GM18499 (cell line): ENCODE measurements at regions not wholly inside any gene's neighbourhood (a gene's known extent, or its start where the extent isn't known, plus 50 kb on each side); places are given as distances from the start of the nearest gene placed in this dataset.

Source experiments
- ATAC-seq: cut with Tn5 transposase; IDR thresholded peaks from one replicate; pipeline ENCODE4 v1.9.1; 2021; ENCODE audit warnings: moderate number of reproducible peaks; ENCODE audit not compliant: insufficient read depth, unreplicated experiment

DNA sequence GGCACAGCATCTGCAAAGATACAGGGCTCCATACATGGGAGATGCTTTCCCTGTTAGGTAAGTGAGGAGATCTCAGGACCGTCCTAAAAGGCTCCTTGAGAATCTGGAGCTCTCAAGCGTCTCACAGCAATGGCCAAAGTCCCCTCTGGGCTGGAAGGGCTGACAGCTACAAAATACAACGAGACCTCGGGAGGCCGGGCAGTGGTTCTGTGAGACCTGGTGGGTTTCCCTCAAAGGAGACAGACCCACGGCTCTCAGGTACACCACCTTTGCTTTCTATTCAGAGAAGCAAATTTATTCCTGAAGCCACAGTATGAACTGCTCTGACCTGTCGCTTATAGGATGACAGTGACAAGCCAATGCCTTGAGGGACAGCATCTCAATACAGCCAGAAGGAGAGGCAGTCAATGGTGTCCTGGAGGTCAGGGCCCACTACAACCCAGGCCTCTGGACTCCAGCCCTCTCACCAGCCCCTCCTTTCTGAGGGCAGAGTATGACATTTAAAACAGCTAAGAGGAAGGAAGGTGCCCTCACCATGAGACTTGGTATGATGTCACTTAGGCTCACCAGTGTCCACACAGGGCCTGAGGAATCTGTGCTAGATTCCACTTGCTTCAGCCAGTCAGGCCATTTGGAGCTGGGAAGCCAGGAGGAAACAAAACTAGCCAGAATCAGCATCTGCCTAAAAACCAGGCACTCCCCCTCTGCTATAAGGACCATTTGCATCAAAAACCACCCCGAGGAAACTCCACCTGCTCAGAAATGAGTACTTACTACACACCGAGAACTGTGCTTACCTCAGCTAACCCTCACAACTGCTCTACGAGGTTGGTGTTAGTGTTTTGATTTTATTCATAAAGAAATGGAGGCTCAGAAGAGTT is 86.5 kb upstream of the FSTL4 start:
- ATAC-seq: peak; percentile 76

- no peak for ATAC-seq
These were observed 85.9 kb upstream of the FSTL4 start for GRCh38 chr5:133698259-133698554.

GRCh38 chr5:133697536-133698258 is 85.4 kb upstream of the FSTL4 start:
- no peak for ATAC-seq

GRCh38 chr5:133696782-133697507 is 84.6 kb upstream of the FSTL4 start:
- ATAC-seq: no peak

DNA sequence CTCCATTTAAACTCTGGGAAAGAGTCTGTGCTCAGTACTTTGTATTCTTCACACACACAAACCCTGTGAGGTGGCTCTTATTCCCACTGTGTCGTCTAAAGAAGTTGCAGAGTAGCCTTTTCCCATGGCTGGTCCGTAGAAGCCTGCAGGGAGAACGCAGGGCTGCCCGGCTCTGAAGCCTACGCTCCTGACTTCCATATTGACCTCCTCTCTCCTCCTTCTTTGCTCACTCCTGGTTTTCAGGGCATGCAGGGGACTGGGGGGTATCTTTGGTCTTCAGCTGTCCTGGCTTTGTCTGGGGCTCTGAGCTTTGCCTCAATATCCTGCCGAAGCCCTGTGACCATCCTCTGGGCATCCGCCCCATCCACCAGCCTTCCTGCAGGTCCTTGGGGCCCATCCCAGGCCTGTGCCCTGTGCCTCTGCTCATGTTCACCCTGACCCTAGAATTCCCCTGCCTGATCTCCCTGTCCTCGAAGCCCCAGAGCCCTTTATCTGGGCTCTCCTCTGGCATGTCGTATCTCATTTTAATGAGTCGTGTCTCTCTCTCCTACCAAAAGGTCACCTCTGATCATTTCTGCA is 83.8 kb upstream of the FSTL4 start:
- no peak for ATAC-seq

DNA sequence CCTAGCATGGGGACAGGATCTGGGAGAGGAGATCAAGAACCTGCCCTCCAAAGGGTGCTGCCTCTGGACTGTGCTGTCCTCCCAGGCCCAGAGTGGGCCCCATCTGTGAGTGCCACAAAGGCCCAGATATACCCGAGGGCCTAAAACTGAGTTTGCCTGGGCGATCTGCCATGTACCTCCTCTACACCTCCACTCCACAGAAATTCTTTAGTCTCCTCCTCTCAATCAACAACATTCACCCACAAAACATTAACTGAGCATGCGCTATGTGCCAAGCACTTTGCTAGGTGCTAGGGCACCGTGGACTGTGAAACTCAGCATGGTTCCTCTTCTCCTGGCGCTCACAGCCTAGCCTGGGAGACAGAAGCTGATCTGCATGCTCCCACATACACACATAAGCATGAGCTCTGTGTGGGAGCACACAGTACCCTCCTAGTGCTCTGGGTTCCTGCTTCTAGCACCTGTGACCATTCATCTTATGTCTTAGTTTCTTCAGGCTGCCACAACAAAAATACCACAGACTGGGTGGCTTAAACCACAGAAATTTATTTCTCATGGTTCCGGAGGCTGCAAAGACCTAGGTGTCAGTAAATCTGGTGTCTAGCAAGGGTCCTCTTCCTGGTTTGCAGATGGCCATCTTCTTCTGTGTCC is 82.0 kb upstream of the FSTL4 start:
- no peak for ATAC-seq

DNA sequence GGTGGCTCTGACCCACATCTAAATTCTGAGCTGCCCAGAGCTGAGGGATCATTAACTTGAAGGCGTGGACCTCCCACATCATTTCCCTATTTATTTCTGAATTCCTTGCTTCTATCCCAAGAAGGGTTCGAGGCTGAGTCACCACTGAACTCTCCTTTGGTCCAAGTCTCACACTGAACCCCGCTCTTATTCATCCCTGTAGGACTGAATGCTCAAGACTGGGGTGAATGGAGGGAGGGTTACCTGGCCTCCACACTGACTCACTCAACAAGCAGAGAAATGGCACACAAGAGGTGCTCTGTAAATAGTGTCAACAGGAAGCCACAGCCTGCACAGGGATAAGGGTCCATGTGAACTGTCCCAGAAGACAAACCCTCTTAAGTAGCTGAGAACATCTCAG is 79.1 kb upstream of the FSTL4 start:
- no peak for ATAC-seq

DNA sequence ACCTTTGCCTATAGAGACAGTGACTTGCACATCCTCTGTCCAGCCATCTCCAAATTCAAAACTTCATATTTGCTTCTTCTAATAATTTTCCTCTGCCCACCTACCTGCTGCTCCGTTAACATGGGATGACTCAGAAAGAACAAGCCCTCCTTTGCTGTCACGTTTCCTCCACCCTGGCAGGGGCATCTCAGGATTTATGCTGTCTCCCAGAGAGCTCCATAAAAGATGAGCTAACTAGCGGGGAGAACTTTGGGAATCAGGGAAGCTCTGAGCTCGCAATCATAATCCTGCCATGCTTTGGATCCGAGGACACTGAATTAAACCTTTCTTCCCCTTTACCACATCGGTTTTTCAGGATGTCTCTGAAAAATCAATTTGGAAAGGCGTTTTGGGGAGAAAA is 78.4 kb upstream of the FSTL4 start:
- ATAC-seq: no peak

DNA sequence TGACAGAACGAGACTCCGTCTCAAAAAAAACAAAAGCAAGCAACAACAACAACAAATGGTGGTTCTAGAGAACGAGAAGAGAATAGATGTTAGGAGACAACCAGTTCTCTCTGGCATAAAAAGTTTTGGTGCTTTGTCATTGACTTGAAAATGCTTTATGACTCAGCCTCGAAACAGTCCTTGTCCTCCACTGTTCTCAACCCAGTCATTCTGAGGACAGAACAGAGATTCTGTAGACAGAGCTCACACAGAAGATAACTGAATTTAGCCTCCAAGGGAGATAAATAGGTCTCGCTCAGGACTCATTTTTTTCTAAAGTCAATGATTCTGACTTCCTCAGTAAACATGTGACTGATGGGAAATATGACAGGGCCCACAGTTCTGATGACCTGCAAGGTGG is 76.0 kb upstream of the FSTL4 start:
- ATAC-seq: no peak

DNA sequence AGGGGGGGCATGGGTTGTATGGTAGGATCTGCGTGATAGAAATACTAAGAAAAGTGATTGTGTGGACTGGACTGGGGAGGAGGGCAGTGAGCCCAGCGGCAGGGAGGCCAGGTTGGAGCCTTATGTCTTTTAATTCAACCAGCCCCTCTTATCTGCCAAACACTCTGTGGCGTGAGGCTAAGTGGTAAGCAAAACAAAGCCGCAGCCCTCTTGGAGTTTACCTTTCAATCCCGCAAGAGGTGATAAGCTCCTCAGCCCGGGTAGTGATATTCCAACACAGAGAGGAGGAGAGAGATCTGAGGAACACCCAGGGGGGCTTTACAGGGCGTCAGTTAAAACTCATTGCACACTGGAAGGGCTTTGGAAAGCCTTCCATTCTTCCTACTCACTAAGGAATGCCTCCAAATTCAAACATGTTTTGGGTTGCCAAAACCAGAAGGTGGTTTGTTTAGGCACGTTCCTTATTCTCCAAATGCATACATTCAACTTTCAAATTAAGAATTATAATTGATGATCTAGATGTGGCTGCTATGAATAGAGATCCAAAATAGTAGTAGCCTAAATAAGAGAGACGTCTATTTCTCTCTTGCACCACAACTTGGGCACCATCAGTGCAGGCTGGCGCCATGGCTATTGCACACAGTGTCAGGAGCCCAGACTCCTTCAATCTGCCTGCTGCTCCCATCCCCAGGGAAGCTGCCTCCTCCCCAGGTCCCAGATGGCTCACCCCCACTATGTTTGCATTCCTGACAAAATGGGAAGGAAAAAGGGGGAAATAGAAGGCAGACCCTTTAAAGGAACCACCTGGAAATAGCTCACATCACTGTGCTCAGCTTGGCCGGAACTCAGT is 75.1 kb upstream of the FSTL4 start:
- ATAC-seq: no peak

- no peak for ATAC-seq
These were observed 74.2 kb upstream of the FSTL4 start for GRCh38 chr5:133686566-133686965.

- ATAC-seq: no peak
These were observed 73.2 kb upstream of the FSTL4 start for GRCh38 chr5:133685402-133686018.

- ATAC-seq: no peak
These were observed 71.6 kb upstream of the FSTL4 start for GRCh38 chr5:133683646-133684596.

- no peak for ATAC-seq
These were observed 70.1 kb upstream of the FSTL4 start for GRCh38 chr5:133682451-133682850.

GRCh38 chr5:133681896-133682295 is 69.6 kb upstream of the FSTL4 start:
- ATAC-seq: no peak

GRCh38 chr5:133680830-133681565 is 68.7 kb upstream of the FSTL4 start:
- no peak for ATAC-seq

- ATAC-seq: no peak
These were observed 67.2 kb upstream of the FSTL4 start for GRCh38 chr5:133679534-133679933.
